HepG2 (cell line): ENCODE measurements at regions not wholly inside any gene's neighbourhood (a gene's known extent, or its start where the extent isn't known, plus 50 kb on each side); places are given as distances from the start of the nearest gene placed in this dataset.

Experiments used
- CTCF ChIP-seq: sonication (generic); formaldehyde crosslinking; IDR thresholded peaks from 2 replicates; pipeline ENCODE4 v1.5.0; 2020; ENCODE audit warnings: mild to moderate bottlenecking, missing genetic modification reagents, moderate library complexity
- HOXA7 ChIP-seq: sonication (generic); formaldehyde crosslinking; IDR thresholded peaks from 2 replicates; pipeline ENCODE4 v1.8.1; 2022; ENCODE audit warnings: mild to moderate bottlenecking, missing genetic modification reagents, moderate library complexity
- POLR2AphosphoS5 ChIP-seq: IDR thresholded peaks from 2 replicates; pipeline ENCODE4 v1.6.1; 2012; ENCODE audit warnings: low read depth, low read length
- TCF12 ChIP-seq, 2 experiments: fragments of 450-650 bp in 1 of 2; sonication (generic) in 1 of 2; formaldehyde crosslinking in 1 of 2; IDR thresholded peaks; 2 replicates each; pipeline versions ENCODE4 v1.6.1 to v1.8.0; 2017 to 2022; ENCODE audit warnings: antibody characterized with exemption in 1 of 2, mild to moderate bottlenecking in 1 of 2, missing genetic modification reagents in 1 of 2, moderate library complexity in 1 of 2
- ZBTB8A ChIP-seq: sonication (generic); formaldehyde crosslinking; IDR thresholded peaks from 2 replicates; pipeline ENCODE4 v1.4.0; 2020; ENCODE audit warnings: mild to moderate bottlenecking, low read depth, missing genetic modification reagents, borderline replicate concordance

GRCh38 chr7:82674268-82674667, 230.7 kb upstream of the CACNA2D1 start:
- no peak for TF ChIP-seq CTCF (CRISPR knock-in tag)
- TF ChIP-seq ZBTB8A (CRISPR knock-in tag): no peak
- no peak for TF ChIP-seq TCF12 (IDR thresholded peaks at IDR 0.05)
- no peak for TF ChIP-seq TCF12 (CRISPR knock-in tag; IDR thresholded peaks at IDR 0.05)
- TF ChIP-seq HOXA7 (CRISPR knock-in tag): no peak
- no peak for TF ChIP-seq POLR2AphosphoS5
